Amygdala (tissue), 56 donors: ENCODE measurements at regions not wholly inside any gene's neighbourhood (a gene's known extent, or its start where the extent isn't known, plus 50 kb on each side); places are given as distances from the start of the nearest gene placed in this dataset.

Source experiments
- DNase-seq, 56 donors: peaks; one replicate each; lab custom pipeline; 2025; lab: John Stamatoyannopoulos, UW

GRCh38 chr1:187294421-187295201 is 465.9 kb downstream of the PLA2G4A start:
- no peak for DNase-seq

- no peak for DNase-seq
Measured at GRCh38 chr1:187300081-187300480, 471.3 kb downstream of the PLA2G4A start.

DNA sequence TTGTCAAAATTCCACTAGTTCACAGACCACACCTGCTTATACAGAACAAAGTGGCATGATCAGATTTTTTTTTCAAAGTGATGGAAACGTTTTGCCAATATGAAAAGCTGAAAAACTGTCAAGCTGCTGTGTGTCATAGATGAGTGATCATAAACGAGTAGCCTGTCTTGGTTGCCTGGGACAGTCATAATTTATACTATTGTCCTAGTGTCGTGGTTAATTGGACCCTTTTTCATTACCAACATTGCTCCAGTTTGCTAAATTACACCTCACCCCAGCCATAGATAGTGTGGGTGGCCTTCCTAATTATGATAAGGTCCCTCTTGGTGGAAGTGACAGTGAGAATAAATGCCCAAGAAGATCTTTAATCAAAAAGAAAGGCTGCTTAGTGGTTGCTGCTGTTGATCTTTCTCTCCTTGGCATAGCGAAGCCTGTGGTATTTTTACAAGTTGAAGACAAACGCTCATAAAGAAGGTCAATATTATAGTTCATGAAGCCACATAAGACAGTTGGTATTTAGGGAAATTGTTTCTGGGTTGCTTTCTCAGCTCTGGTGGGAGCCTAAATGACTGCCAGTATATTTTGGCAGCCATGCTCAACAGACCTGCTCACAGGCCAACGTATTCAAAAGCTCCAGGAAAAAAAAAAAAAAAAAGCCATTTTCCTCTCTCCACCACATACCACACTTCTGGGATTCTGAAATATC is 478.1 kb downstream of the PLA2G4A start:
- no peak for DNase-seq

- DNase-seq: no peak
Measured at GRCh38 chr1:187310038-187310631, 481.4 kb downstream of the PLA2G4A start.

DNA sequence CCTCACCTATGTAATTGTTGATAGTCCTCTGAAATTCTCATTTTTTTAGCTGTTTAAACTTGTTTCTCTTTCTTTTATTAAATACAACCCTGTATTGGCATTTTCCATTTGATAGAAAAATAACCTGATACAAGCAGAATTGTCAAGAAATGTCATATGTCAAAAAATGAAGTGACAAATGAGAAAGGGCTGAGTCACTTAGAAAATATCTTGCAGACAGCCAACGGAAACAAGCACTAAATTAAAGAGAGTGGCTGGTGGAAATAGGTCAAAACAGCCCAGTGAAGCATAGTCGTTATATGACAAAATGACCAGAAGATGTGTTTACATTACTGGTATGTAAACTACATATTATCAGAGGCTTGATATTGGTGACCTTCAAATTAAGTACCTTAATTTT is 484.4 kb downstream of the PLA2G4A start:
- no peak for DNase-seq

GRCh38 chr1:187326557-187326956 is 497.8 kb downstream of the PLA2G4A start:
- no peak for DNase-seq

GRCh38 chr1:187336441-187337168 is 507.9 kb downstream of the PLA2G4A start:
- DNase-seq: no peak

DNA sequence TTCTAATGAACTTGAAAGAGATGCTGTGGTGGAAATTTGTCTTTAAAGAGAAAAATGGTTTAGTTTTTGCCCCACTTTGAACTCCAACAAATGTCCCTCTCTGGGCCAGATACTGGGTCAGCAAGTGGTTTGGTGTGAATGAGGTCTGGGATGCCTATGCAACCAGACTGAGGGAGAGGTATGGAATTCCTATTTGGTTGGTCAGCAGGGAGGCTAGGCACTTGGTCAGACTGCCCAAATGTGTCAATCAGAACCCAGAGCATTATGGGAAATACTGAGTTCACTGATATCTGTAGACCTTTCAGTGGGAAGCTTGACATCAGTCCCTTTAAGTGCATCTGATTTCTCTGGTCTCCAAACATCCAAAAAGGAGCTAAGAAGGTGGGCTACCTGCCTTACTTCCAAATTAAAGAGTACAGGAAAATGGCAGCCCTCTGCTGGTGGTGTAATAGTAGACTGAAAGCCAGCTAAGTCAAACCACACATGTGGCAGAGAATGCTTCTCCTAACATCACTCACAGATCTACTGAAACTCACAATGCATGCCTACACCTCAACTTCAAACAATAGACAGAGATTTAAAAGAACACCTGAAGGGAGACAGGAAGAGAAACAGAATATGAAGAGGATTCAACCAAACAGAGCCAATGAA is 510.1 kb downstream of the PLA2G4A start:
- DNase-seq: no peak

GRCh38 chr1:187342495-187342894 is 513.7 kb downstream of the PLA2G4A start:
- no peak for DNase-seq

DNA sequence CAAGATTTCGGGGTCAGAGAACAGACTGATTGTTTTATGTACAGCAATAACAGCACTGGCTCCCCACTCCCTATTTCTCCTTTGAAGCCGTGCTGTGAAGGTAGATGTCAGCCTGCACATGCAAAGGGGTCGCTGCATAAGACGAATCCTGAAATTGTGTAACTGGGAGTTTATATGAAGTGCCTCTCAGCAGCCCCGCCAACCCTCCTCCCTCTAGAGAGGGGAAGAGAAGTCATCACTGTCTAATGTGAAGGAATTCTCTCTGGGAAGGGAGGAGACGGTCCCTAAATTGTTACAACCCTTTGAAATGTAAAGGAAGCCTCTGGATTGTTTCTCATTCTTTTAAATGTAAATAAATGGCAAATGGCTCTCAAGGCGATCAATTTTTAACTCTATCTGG is 545.3 kb downstream of the PLA2G4A start:
- no peak for DNase-seq

DNA sequence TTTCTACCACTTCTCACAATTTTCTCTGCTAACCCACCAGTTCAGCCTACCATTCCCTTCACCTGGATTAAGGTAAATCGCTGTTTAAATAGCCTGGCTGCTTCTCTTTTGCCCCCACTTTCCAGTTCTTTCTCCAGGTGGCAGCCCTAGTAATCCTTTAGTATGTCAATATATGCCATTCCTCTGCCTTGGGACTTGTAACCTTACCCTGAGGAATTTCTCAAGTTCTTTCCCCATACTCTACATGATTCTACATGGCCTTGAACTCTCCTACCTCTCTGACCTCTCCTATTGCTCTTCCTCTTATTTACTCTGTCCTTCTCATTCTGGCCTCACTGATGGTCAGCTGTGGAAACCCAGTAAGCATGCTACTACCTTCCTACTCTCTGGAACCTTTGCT is 546.0 kb downstream of the PLA2G4A start:
- DNase-seq: no peak

GRCh38 chr1:187383366-187383765 is 554.6 kb downstream of the PLA2G4A start:
- DNase-seq: no peak

- DNase-seq: no peak
Measured at GRCh38 chr1:187384504-187384903, 555.8 kb downstream of the PLA2G4A start.

DNA sequence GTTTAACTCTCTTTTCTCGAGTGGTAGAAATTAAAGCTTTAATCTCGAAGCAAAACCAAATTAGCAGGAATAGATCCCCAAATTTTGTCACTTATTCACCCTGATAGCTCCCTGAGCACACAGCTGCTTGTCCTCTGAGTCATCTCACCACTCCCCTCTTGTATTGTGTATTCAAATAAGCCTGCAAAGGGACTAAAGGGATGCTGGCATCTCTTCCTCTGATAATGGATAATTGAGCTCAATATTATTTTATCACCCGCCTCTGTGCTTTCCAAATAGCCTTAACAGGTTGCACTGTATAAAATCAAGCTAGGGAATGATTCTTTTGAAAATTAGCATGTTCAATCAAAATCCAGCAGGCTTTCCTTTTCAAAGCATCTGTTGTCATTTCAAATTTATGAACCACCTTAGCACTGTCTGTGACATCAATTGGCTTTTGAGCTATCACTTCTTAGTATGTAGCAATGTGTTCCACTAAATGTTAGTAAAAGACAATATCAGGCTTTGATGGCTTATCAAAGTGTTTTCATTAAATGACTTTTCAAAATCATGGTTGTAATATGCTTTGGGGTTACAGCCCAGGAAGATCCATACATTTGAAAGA is 561.6 kb downstream of the PLA2G4A start:
- no peak for DNase-seq

- no peak for DNase-seq
Measured at GRCh38 chr1:187396226-187396625, 567.5 kb downstream of the PLA2G4A start.

GRCh38 chr1:187396929-187397796 is 568.4 kb downstream of the PLA2G4A start:
- no peak for DNase-seq

- no peak for DNase-seq
Measured at GRCh38 chr1:187408212-187409004, 579.7 kb downstream of the PLA2G4A start.

GRCh38 chr1:187409341-187409740 is 580.6 kb downstream of the PLA2G4A start:
- no peak for DNase-seq
